Astrocyte (in vitro differentiated cells and primary cell): ENCODE measurements at regions not wholly inside any gene's neighbourhood (a gene's known extent, or its start where the extent isn't known, plus 50 kb on each side); places are given as distances from the start of the nearest gene placed in this dataset.

Experiments
- EZH2 ChIP-seq: IDR thresholded peaks from 2 replicates; pipeline ENCODE4 v1.6.1; 2012; ENCODE audit warnings: mild to moderate bottlenecking, low read length, inconsistent platforms; ENCODE audit not compliant: insufficient read depth
- TF ChIP-seq, protein P1 (sequence below): IDR thresholded peaks from 2 replicates; pipeline ENCODE4 v1.5.1; 2011; ENCODE audit warnings: low read depth, mild to moderate bottlenecking, inconsistent platforms, low read length, moderate library complexity; ENCODE audit not compliant: insufficient read depth

DNA sequence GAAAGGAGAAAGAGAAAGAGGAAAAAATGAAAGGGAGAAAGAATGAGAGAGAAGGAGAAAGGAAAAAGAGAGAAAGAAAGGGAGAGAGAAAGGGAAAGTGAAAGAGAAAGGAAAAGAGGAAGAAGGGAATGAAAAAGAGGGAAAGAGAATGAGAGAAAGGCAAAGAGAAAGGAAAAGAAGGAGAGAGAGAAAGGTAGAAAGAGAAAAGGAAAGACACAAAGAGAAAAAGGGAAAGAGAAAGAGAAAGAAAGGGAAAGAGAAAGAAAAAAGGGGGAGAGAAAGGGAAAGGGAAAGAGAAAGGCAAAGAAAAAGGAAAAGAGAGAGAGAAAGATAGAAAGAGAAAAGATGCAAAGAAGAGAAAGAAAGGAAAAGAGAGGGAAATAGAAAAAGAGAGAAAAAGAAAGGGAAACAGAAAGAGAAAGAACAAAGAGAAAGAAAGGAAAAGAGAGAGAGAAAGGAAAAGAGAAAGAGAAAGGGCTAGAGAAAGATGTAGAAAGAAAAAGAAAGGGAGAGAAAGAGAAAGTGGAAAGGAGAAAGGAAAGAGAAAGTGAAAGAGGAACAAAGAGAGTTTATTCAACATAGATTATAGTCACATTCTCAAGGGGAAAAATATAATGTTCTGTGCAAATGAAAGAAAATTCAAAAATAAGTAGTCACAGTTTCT lies 165.2 kb downstream of the TMEM38B start:
- TF ChIP-seq, protein P1, sequence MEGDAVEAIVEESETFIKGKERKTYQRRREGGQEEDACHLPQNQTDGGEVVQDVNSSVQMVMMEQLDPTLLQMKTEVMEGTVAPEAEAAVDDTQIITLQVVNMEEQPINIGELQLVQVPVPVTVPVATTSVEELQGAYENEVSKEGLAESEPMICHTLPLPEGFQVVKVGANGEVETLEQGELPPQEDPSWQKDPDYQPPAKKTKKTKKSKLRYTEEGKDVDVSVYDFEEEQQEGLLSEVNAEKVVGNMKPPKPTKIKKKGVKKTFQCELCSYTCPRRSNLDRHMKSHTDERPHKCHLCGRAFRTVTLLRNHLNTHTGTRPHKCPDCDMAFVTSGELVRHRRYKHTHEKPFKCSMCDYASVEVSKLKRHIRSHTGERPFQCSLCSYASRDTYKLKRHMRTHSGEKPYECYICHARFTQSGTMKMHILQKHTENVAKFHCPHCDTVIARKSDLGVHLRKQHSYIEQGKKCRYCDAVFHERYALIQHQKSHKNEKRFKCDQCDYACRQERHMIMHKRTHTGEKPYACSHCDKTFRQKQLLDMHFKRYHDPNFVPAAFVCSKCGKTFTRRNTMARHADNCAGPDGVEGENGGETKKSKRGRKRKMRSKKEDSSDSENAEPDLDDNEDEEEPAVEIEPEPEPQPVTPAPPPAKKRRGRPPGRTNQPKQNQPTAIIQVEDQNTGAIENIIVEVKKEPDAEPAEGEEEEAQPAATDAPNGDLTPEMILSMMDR: no peak
- no peak for TF ChIP-seq EZH2
